ENCODE measurements at regions not wholly inside any gene's neighbourhood (a gene's known extent, or its start where the extent isn't known, plus 50 kb on each side); places are given as distances from the start of the nearest gene placed in this dataset.

DNA sequence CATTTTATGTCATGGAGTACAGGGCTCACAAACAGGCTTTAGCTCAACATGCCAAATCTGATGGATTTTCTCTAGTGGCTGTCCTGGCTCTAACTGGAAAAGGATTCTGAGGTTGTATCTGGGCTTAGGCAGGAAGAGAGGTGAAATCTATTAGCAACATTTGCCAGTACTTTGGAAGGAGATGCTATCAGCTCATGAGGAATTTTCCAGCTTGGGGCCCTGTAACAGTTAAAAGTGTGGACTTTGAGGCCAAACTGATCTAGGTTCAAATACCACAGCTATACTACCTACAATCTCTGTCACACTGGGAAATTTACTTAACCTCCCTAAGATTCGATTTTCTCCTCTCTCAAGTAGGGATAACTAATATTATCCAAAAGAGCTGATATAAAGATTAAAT, 119.0 kb upstream of the HCCS start:
- TF ChIP-seq GATA2 (IDR thresholded peaks at IDR 0.05; ENCODE audit: low read depth, low read length) (no peak), GATA3 (IDR thresholded peaks at IDR 0.05; ENCODE audit: low read depth, low read length) (no peak)

Measured in SH-SY5Y (cell line).